Keratinocyte (primary cell): ENCODE measurements at regions not wholly inside any gene's neighbourhood (a gene's known extent, or its start where the extent isn't known, plus 50 kb on each side); places are given as distances from the start of the nearest gene placed in this dataset.

ENCODE experiments used
- DNase-seq: peaks from one replicate; pipeline ENCODE4 v3.0.0-alpha.2; 2011; ENCODE audit warnings: low read depth, missing footprints, low spot score
- FAIRE-seq: peaks from 2 replicates; lab custom pipeline; 2011; peaks lifted over from hg19 to GRCh38; lab: Jason Lieb, UNC
- H2AFZ ChIP-seq: 2 replicates; pipeline ENCODE4 v1.6.0; 2012; ENCODE audit warnings: low read length, control low read depth, inconsistent platforms; ENCODE audit not compliant: control insufficient read depth
- H3K27ac ChIP-seq: 2 replicates; pipeline ENCODE4 v1.5.1; 2011; ENCODE audit warnings: low read length; ENCODE audit not compliant: control insufficient read depth, insufficient read depth
- H3K27me3 ChIP-seq: 3 replicates; pipeline ENCODE4 v1.6.0; 2011; ENCODE audit warnings: low read length; ENCODE audit not compliant: control insufficient read depth, insufficient read depth; ENCODE audit errors: extremely low read depth
- H3K36me3 ChIP-seq, 2 experiments: 2 replicates in 1 of 2; 3 replicates in 1 of 2; pipeline ENCODE4 v1.5.1; 2011; ENCODE audit warnings: low read length in 2 of 2, mild to moderate bottlenecking in 1 of 2; ENCODE audit not compliant: control insufficient read depth in 2 of 2, insufficient read depth in 2 of 2; ENCODE audit errors: extremely low read depth in 1 of 2
- H3K4me1 ChIP-seq: 3 replicates; pipeline ENCODE4 v1.5.1; 2011; ENCODE audit warnings: low read length; ENCODE audit not compliant: control insufficient read depth, insufficient read depth; ENCODE audit errors: extremely low read depth
- H3K4me2 ChIP-seq: 3 replicates; pipeline ENCODE4 v1.6.0; 2011; ENCODE audit warnings: low read depth, low read length; ENCODE audit not compliant: control insufficient read depth, insufficient read depth; ENCODE audit errors: extremely low read depth
- H3K4me3 ChIP-seq, 3 experiments: fragments of 200-600 bp in 1 of 3; sonication (generic) in 1 of 3; 2 replicates in 2 of 3; 3 replicates in 1 of 3; pipeline ENCODE4 v1.5.1; 2011 to 2016; ENCODE audit warnings: low read length in 3 of 3, mild to moderate bottlenecking in 3 of 3, control low read depth in 2 of 3, inconsistent platforms in 1 of 3, low read depth in 1 of 3, mixed read lengths in 1 of 3, mixed run types in 1 of 3, moderate library complexity in 1 of 3; ENCODE audit not compliant: control insufficient read depth in 2 of 3, insufficient read depth in 2 of 3; ENCODE audit errors: extremely low read depth in 1 of 3
- H3K79me2 ChIP-seq: 2 replicates; pipeline ENCODE4 v1.6.0; 2012; ENCODE audit warnings: low read length; ENCODE audit not compliant: control insufficient read depth, insufficient read depth
- H3K9ac ChIP-seq: 3 replicates; pipeline ENCODE4 v1.6.0; 2011; ENCODE audit warnings: low read length; ENCODE audit not compliant: control insufficient read depth, insufficient read depth; ENCODE audit errors: extremely low read depth
- H3K9me1 ChIP-seq: 3 replicates; pipeline ENCODE4 v1.6.0; 2011; ENCODE audit warnings: low read length; ENCODE audit not compliant: control insufficient read depth, insufficient read depth; ENCODE audit errors: extremely low read depth
- H3K9me3 ChIP-seq: 2 replicates; pipeline ENCODE4 v1.5.1; 2012; ENCODE audit warnings: low read depth, low read length; ENCODE audit not compliant: control insufficient read depth
- H4K20me1 ChIP-seq: 3 replicates; pipeline ENCODE4 v1.6.0; 2011; ENCODE audit warnings: low read length; ENCODE audit not compliant: control insufficient read depth, insufficient read depth; ENCODE audit errors: extremely low read depth
- EZH2 ChIP-seq: IDR thresholded peaks from one replicate; pipeline ENCODE4 v1.6.1; 2012; ENCODE audit warnings: inconsistent platforms, mild to moderate bottlenecking, low read length, moderate library complexity
- dilution Hi-C: fragments of 300-500 bp; cut with MboI; formaldehyde crosslinking; loops from one replicate; pipeline ENCODE4 v1.7.0; 2020; ENCODE audit warnings: low sequenced_read_pairs; ENCODE audit not compliant: extremely low pct_ligation_motif_present
- TF ChIP-seq, protein P1 (sequence below), 3 experiments: IDR thresholded peaks in 1 of 3; conservative IDR thresholded peaks in 1 of 3; optimal IDR thresholded peaks in 1 of 3; 2 replicates in 2 of 3; 3 replicates in 1 of 3; pipeline versions ENCODE3 to v1.5.1; 2011; ENCODE audit warnings: low read length in 3 of 3, mild to moderate bottlenecking in 3 of 3, moderate library complexity in 2 of 3, control low read depth in 1 of 3, inconsistent platforms in 1 of 3; ENCODE audit not compliant: insufficient read depth in 2 of 3; ENCODE audit errors: extremely low read depth in 1 of 3

DNA sequence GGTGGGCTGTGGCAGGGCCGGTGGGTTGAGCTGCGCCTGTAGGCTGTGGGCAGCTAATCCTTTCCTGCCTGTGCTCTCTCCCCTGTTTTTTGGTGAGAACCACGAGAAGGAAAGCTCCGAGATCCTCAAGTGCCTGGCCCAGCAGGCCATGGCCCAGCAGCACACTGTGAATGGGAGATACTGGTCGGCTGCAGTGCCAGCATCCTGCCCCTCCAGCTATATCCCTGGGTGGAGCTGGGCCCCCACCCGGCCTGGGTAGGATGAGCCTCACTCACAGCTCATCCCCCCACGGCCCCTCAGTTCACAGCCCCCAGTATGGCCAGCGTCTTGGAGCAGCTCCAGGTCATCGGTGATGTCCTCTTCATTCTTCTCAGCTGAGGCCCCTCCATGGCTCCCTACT is 164.4 kb upstream of the ZNF267 start:
- H3K36me3 ChIP-seq = peaks cover 40 to 41% of the 10 kb centered on the region in 2 experiments
- no peaks in the 10 kb centered on the region for H3K27me3 ChIP-seq
- dilution Hi-C loops = no loop called here
- peaks cover 2% of the 10 kb centered on the region for H3K9me1 ChIP-seq
- no peak overlapping the region for H3K4me2 ChIP-seq
- no peak overlapping the region for H3K27ac ChIP-seq
- H4K20me1 ChIP-seq = no peaks in the 10 kb centered on the region
- H3K79me2 ChIP-seq = peaks cover 3% of the 10 kb centered on the region
- H3K9me3 ChIP-seq = no peaks in the 10 kb centered on the region
- no peak overlapping the region for H3K9ac ChIP-seq
- H3K4me1 ChIP-seq = peaks cover under 1% of the 10 kb centered on the region
- TF ChIP-seq EZH2 = no peak
- TF ChIP-seq, protein P1, sequence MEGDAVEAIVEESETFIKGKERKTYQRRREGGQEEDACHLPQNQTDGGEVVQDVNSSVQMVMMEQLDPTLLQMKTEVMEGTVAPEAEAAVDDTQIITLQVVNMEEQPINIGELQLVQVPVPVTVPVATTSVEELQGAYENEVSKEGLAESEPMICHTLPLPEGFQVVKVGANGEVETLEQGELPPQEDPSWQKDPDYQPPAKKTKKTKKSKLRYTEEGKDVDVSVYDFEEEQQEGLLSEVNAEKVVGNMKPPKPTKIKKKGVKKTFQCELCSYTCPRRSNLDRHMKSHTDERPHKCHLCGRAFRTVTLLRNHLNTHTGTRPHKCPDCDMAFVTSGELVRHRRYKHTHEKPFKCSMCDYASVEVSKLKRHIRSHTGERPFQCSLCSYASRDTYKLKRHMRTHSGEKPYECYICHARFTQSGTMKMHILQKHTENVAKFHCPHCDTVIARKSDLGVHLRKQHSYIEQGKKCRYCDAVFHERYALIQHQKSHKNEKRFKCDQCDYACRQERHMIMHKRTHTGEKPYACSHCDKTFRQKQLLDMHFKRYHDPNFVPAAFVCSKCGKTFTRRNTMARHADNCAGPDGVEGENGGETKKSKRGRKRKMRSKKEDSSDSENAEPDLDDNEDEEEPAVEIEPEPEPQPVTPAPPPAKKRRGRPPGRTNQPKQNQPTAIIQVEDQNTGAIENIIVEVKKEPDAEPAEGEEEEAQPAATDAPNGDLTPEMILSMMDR (optimal IDR thresholded peaks at IDR 0.05 in 1 of 3, IDR thresholded peaks at IDR 0.05 in 1 of 3, conservative IDR thresholded peaks at IDR 0.05 in 1 of 3; ENCODE audit: extremely low read depth in 1 of 3, insufficient read depth in 2 of 3, low read length in 3 of 3) = no peak
- DNase-seq = no peak
- H3K4me3 ChIP-seq = no peak overlapping the region
- no peak overlapping the region for H2AFZ ChIP-seq
- FAIRE-seq = no peak

DNA sequence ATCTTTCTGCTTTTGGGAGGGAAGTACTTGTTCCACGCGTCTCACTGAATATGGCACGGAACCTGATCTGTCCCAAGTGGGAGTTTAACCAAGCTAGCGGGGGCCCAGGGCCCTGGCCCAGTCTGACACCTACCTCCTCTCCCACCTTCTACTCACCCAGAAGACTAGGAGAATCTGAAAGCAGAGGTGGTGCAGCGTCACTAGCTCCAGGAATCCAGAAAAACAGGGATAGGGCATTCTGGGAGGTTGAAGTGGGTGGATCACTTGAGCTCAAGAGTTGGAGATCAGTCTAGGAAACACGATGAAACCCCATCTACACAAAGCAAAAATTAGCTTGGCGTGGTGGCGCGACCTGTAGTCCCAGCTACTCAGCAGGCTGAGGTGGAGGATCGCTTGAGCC is 163.5 kb upstream of the ZNF267 start:
- Histone ChIP-seq H3K9me3 (no peaks in the 10 kb centered on the region), H3K79me2 (peaks cover 8% of the 10 kb centered on the region), H3K27ac (no peak overlapping the region), H3K36me3 (peaks cover 34 to 38% of the 10 kb centered on the region in 2 experiments), H3K4me3 (no peak overlapping the region), H4K20me1 (no peaks in the 10 kb centered on the region), H3K9ac (no peak overlapping the region), H3K4me1 (peaks cover 9% of the 10 kb centered on the region), H2AFZ (no peak overlapping the region), H3K27me3 (no peaks in the 10 kb centered on the region), H3K9me1 (peaks cover 2% of the 10 kb centered on the region), H3K4me2 (no peak overlapping the region)
- dilution Hi-C loops = no loop called here
- FAIRE-seq (no peak), DNase-seq (no peak)
- TF ChIP-seq, protein P1 (optimal IDR thresholded peaks at IDR 0.05 in 1 of 3, IDR thresholded peaks at IDR 0.05 in 1 of 3, conservative IDR thresholded peaks at IDR 0.05 in 1 of 3; ENCODE audit: extremely low read depth in 1 of 3, insufficient read depth in 2 of 3, low read length in 3 of 3) = no peak
- no peak for TF ChIP-seq EZH2
